OCI-LY1 (cell line): ENCODE measurements at regions not wholly inside any gene's neighbourhood (a gene's known extent, or its start where the extent isn't known, plus 50 kb on each side); places are given as distances from the start of the nearest gene placed in this dataset.

ENCODE experiments used
- H2AFZ ChIP-seq: fragments of 200-600 bp; sonication (generic), shearing (Covaris generic); 2 replicates; pipeline ENCODE4 v1.6.0; 2014; ENCODE audit warnings: antibody characterized with exemption, mild to moderate bottlenecking, low read length
- H3F3A ChIP-seq: fragments of 200-600 bp; sonication (generic), shearing (Covaris generic); 2 replicates; pipeline ENCODE4 v1.6.0; 2014; ENCODE audit warnings: mild to moderate bottlenecking, antibody characterized with exemption, low read length, moderate library complexity; ENCODE audit not compliant: insufficient read depth
- H3K27ac ChIP-seq: fragments of 200-600 bp; sonication (generic); 2 replicates; pipeline ENCODE4 v1.5.1; 2014; ENCODE audit warnings: low read length, mixed run types, mild to moderate bottlenecking, low read depth; ENCODE audit not compliant: poor library complexity, severe bottlenecking
- H3K27me3 ChIP-seq: fragments of 200-600 bp; sonication (generic); 2 replicates; pipeline ENCODE4 v1.6.0; 2014; ENCODE audit warnings: antibody characterized with exemption, mild to moderate bottlenecking, low read length, moderate library complexity; ENCODE audit not compliant: insufficient read depth
- H3K36me3 ChIP-seq: fragments of 200-600 bp; sonication (generic); 2 replicates; pipeline ENCODE4 v1.6.1; 2014; ENCODE audit warnings: mild to moderate bottlenecking, antibody characterized with exemption, low read length, moderate library complexity, mixed read lengths; ENCODE audit not compliant: insufficient read depth
- H3K4me1 ChIP-seq: fragments of 200-600 bp; sonication (generic); 2 replicates; pipeline ENCODE4 v1.5.1; 2014; ENCODE audit warnings: mild to moderate bottlenecking, low read length, moderate library complexity; ENCODE audit not compliant: insufficient read depth, severe bottlenecking
- H3K4me2 ChIP-seq: fragments of 200-600 bp; sonication (generic), shearing (Covaris generic); 2 replicates; pipeline ENCODE4 v1.6.1; 2014; ENCODE audit warnings: low read length
- H3K4me3 ChIP-seq: fragments of 200-600 bp; sonication (generic); 2 replicates; pipeline ENCODE4 v1.5.1; 2014; ENCODE audit warnings: low read length, low read depth, mild to moderate bottlenecking, mixed read lengths; ENCODE audit not compliant: poor library complexity, severe bottlenecking
- H3K79me2 ChIP-seq: fragments of 200-600 bp; shearing (Covaris generic); 2 replicates; pipeline ENCODE4 v1.6.1; 2016; ENCODE audit warnings: mixed run types, low read length, mixed read lengths; ENCODE audit not compliant: insufficient read depth
- H3K9ac ChIP-seq: fragments of 200-600 bp; sonication (generic), shearing (Covaris generic); 2 replicates; pipeline ENCODE4 v1.6.1; 2014; ENCODE audit warnings: mild to moderate bottlenecking, low read length, mixed read lengths
- H3K9me2 ChIP-seq: fragments of 200-600 bp; sonication (generic), shearing (Covaris generic); 2 replicates; pipeline ENCODE4 v1.6.1; 2014; ENCODE audit warnings: low read depth, mild to moderate bottlenecking, low read length, mixed read lengths
- H3K9me3 ChIP-seq: fragments of 200-600 bp; shearing (Covaris generic); 2 replicates; pipeline ENCODE4 v1.6.1; 2014; ENCODE audit warnings: low read length, mixed read lengths
- H4K20me1 ChIP-seq: fragments of 200-600 bp; sonication (generic), shearing (Covaris generic); 2 replicates; pipeline ENCODE4 v1.6.0; 2016; ENCODE audit warnings: mild to moderate bottlenecking, low read length; ENCODE audit not compliant: insufficient read depth
- CTCF ChIP-seq: fragments of 200-600 bp; sonication (generic), shearing (Covaris generic); IDR thresholded peaks from 2 replicates; pipeline ENCODE4 v1.5.1; 2017; ENCODE audit warnings: mild to moderate bottlenecking, antibody characterized with exemption, low read length, moderate library complexity, mixed read lengths
- EZH2 ChIP-seq: fragments of 200-600 bp; sonication (generic), shearing (Covaris generic); IDR thresholded peaks from 2 replicates; pipeline ENCODE4 v1.8.0; 2017; ENCODE audit warnings: borderline replicate concordance, mixed run types, mild to moderate bottlenecking, antibody characterized with exemption, low read length, moderate library complexity, mixed read lengths

- Histone ChIP-seq H3K27me3 (no peaks in the 10 kb centered on the region), H3K9ac (no peak overlapping the region), H4K20me1 (no peaks in the 10 kb centered on the region), H3K36me3 (no peaks in the 10 kb centered on the region), H3K9me3 (no peaks in the 10 kb centered on the region), H3K27ac (no peak overlapping the region), H2AFZ (no peak overlapping the region), H3K4me1 (no peaks in the 10 kb centered on the region), H3K4me3 (no peak overlapping the region), H3F3A (no peaks in the 10 kb centered on the region), H3K9me2 (no peaks in the 10 kb centered on the region), H3K79me2 (no peaks in the 10 kb centered on the region), H3K4me2 (no peak overlapping the region)
- TF ChIP-seq EZH2 = no peak
- TF ChIP-seq CTCF = no peak
These were observed 440.8 kb downstream of the HTR7 start for GRCh38 chr10:90417029-90417428.

- no peak overlapping the region for H3K27ac ChIP-seq
- H3K9me2 ChIP-seq = no peaks in the 10 kb centered on the region
- H3K4me3 ChIP-seq = no peak overlapping the region
- H3K4me1 ChIP-seq = no peaks in the 10 kb centered on the region
- H3K9me3 ChIP-seq = no peaks in the 10 kb centered on the region
- no peak overlapping the region for H2AFZ ChIP-seq
- H3K79me2 ChIP-seq = no peaks in the 10 kb centered on the region
- no peaks in the 10 kb centered on the region for H4K20me1 ChIP-seq
- H3K9ac ChIP-seq = no peak overlapping the region
- H3K27me3 ChIP-seq = no peaks in the 10 kb centered on the region
- H3F3A ChIP-seq = no peaks in the 10 kb centered on the region
- no peak for TF ChIP-seq EZH2
- no peak for TF ChIP-seq CTCF
- H3K36me3 ChIP-seq = no peaks in the 10 kb centered on the region
- H3K4me2 ChIP-seq = no peak overlapping the region
These were observed 440.2 kb downstream of the HTR7 start for GRCh38 chr10:90417476-90418210.

- no peaks in the 10 kb centered on the region for H4K20me1 ChIP-seq
- H3K4me3 ChIP-seq = no peak overlapping the region
- H3K9ac ChIP-seq = no peak overlapping the region
- no peak overlapping the region for H3K4me2 ChIP-seq
- TF ChIP-seq CTCF (no peak), EZH2 (no peak)
- no peaks in the 10 kb centered on the region for H3F3A ChIP-seq
- H3K79me2 ChIP-seq = no peaks in the 10 kb centered on the region
- H3K4me1 ChIP-seq = no peaks in the 10 kb centered on the region
- no peaks in the 10 kb centered on the region for H3K9me2 ChIP-seq
- H3K27me3 ChIP-seq = no peaks in the 10 kb centered on the region
- no peaks in the 10 kb centered on the region for H3K9me3 ChIP-seq
- H2AFZ ChIP-seq = no peak overlapping the region
- H3K27ac ChIP-seq = no peak overlapping the region
- H3K36me3 ChIP-seq = no peaks in the 10 kb centered on the region
These were observed 438.8 kb downstream of the HTR7 start for GRCh38 chr10:90418869-90419652.
